Sigmoid colon (tissue), 4 donors: ENCODE measurements at regions not wholly inside any gene's neighbourhood (a gene's known extent, or its start where the extent isn't known, plus 50 kb on each side); places are given as distances from the start of the nearest gene placed in this dataset.

Experiments
- EP300 ChIP-seq, 4 donors: sonication (generic); formaldehyde crosslinking; IDR thresholded peaks; one replicate each; pipeline ENCODE4 v1.6.1; 2017; ENCODE audit warnings: antibody characterized with exemption in 4 of 4
- POLR2A ChIP-seq, 2 donors: fragments of 450-650 bp; IDR thresholded peaks; one replicate each; pipeline ENCODE4 v1.6.1; 2016; ENCODE audit warnings: antibody characterized with exemption in 2 of 2, mild to moderate bottlenecking in 2 of 2, moderate library complexity in 2 of 2
- POLR2AphosphoS5 ChIP-seq, 4 donors: sonication (generic); formaldehyde crosslinking; IDR thresholded peaks; one replicate each; pipeline ENCODE4 v1.6.1; 2017; ENCODE audit warnings: antibody characterized with exemption in 4 of 4
- TF ChIP-seq, protein P1 (sequence below), 4 experiments: fragments of 450-650 bp in 3 of 4; fragments of 200-600 bp in 1 of 4; IDR thresholded peaks; one replicate each; pipeline ENCODE4 v1.5.1; 2016 to 2019; ENCODE audit warnings: antibody characterized with exemption in 4 of 4, mild to moderate bottlenecking in 3 of 4, moderate library complexity in 2 of 4

- TF ChIP-seq, protein P1, sequence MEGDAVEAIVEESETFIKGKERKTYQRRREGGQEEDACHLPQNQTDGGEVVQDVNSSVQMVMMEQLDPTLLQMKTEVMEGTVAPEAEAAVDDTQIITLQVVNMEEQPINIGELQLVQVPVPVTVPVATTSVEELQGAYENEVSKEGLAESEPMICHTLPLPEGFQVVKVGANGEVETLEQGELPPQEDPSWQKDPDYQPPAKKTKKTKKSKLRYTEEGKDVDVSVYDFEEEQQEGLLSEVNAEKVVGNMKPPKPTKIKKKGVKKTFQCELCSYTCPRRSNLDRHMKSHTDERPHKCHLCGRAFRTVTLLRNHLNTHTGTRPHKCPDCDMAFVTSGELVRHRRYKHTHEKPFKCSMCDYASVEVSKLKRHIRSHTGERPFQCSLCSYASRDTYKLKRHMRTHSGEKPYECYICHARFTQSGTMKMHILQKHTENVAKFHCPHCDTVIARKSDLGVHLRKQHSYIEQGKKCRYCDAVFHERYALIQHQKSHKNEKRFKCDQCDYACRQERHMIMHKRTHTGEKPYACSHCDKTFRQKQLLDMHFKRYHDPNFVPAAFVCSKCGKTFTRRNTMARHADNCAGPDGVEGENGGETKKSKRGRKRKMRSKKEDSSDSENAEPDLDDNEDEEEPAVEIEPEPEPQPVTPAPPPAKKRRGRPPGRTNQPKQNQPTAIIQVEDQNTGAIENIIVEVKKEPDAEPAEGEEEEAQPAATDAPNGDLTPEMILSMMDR (IDR thresholded peaks at IDR 0.05), result no peak
- TF ChIP-seq POLR2A (IDR thresholded peaks at IDR 0.05) (no peak), POLR2AphosphoS5 (IDR thresholded peaks at IDR 0.05) (no peak), EP300 (IDR thresholded peaks at IDR 0.05) (no peak)
These were observed 53.3 kb downstream of the C7orf25 start for GRCh38 chr7:42858570-42858969.
